Activated T-helper 1 cell treated with anti-CD3 and anti-CD28 coated beads, Interleukin-2, amount 50 U/mL, for 16 hours (primary cell): ENCODE measurements at regions not wholly inside any gene's neighbourhood (a gene's known extent, or its start where the extent isn't known, plus 50 kb on each side); places are given as distances from the start of the nearest gene placed in this dataset.

Experiments
- DNase-seq, 2 donors: peaks; one replicate each; pipeline ENCODE4 v3.0.0-alpha.2; 2020; ENCODE audit warnings: low read depth in 1 of 2, low spot score in 1 of 2

GRCh38 chr12:127507341-127507740, 759.6 kb upstream of the TMEM132C start:
- DNase-seq: no peak

DNA sequence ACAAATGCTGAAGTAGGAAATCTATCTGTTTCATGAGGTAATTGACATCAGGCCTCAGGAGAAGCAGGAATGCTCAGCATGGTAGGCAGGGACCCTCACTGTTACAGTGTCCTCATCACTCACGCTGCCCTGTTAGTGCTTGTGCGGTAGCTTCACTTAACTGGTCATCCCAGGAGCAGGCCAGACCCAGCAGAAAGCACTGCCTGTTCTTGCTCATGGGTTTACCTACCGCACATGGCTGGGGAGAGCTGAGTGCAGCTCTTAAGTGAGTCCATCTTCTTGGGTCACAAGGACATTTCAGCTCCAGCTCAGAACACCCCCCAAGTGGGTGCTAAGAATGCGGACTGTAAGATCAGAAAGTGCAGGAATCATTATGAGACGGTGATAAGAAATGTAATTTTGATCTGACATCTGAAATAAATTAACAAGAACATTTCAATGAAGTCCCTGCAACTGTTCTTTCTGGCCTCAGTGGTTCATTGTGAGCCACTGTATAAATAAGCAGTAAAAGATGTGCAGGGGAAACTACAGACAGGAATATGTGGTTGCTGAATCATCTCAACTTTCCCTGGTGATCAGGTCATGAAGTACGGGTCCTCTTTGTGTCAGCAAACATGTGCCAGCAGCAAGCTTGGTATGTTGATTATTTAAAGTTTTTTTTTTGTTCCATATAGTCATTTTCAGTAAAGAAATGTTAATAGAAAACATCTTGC, 757.7 kb upstream of the TMEM132C start:
- no peak for DNase-seq

DNA sequence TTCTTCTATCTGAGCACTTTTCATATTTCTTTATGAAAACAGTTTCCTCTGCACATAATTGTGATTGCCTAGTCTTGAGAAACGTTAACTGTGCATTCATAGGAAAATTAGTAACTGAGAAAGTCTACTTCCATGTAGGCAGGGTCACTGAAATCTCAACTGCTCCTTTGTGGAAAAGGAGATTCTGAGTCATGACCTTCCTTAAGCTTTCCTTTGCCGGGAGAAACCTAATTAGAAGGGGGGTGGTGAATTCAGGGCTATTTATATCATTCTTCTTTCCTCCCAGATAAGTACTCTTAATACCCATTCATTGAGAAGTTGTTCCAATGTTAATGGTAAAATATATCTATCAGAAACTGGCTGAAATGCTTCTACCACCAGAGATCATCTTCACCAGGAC, 751.0 kb upstream of the TMEM132C start:
- no peak for DNase-seq

DNA sequence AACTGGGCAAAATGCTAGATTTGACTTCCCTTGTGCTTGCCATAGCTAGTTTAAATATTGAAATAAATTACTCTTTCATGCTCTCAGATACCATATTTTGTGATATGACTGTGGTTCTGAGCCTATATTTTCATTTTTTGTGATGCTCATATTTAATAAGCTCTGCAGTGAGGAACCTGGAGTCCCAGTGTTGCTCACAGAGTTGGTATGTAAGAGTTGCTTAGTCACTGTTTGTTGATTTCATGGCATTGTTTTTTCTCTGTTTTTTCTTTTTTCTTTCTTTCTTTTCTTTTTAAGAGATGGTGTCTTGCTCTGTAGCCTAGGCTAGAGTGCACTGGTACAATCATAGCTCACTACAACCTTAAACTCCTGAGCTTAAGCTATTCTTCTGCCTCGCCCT, 750.5 kb upstream of the TMEM132C start:
- DNase-seq: no peak

DNA sequence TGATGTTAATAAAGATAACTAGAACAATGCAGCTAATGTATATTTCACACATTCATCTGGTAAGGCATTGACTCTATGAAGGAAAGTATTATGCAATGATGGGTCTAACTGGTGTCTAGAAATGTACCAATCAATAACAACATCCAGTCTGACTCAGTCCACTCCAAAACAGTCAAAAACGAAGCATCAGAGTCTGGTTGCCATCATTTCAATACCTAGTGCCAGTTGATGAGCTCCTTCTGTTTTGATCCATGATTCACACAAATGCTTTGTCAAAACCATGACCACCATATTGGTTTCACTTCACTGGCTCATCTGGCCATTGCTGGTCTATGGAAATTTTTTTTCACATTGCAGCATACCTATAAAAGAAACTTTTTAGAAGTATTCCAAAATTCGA, 747.2 kb upstream of the TMEM132C start:
- no peak for DNase-seq

DNA sequence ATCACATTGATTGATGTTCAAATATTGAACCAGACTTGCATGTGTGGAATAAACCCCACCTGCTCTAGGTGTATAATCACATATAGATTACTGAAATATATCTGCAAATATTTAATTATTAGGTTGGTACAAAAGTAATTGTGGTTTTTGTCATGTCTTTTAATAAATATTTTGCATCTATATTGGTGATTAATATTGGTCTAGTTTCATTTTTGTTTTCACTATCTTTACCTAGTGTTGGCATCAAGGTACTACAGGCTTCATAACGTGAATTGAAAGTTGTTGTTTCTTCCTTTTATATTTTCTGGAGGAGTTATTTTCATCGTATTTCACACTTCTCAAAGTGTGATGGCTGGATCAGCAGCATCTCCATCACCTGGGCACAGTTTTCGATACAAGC, 740.0 kb upstream of the TMEM132C start:
- no peak for DNase-seq

GRCh38 chr12:127528551-127528950, 738.4 kb upstream of the TMEM132C start:
- DNase-seq: no peak

DNA sequence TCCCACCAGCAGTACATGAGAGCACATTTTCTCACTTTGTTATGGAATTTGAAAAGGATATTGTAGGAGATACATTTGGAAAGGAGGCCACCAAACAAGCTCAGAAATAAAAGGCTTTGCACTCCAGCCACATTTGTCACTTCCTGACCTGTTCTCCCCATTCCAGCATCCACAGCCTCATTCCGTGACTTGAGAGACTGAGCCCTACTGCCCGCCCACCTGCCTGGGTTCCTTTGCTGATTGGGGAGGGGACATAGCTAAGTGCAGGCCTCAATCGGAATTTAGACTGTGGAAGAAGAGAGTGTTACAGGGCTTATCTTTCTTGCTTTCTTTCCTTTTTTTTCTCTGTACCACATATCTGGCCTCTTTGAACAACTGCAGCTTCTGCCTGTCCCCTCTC, 735.4 kb upstream of the TMEM132C start:
- DNase-seq: no peak

- no peak for DNase-seq
Measured at GRCh38 chr12:127533353-127533752, 733.6 kb upstream of the TMEM132C start.

DNA sequence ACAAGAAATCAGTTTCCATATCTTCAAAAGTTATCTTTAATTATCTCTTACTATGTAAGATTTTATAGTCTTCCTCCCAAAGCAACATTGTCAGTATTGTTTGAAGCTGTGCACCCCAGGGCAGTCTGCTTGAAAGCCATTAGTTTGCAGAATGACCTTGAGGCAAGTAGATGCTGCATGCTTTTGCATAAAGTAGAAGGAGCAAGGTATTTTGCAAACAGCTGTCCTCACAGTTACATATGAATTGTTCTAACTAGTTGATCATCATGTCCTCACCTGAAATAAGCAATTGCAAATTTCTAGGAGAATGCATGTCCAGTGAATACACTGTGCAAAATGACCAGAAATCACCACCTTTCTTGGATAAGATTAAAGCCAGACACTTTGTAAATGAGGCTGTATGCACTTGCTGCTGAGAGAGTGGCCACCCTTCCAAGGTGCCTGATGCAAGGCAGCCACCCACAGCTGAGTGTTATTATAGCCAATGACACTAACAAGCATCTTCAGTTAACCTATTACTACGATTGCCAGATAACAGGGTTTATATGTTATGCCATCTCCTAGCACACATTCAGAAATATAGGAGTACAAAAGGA, 730.0 kb upstream of the TMEM132C start:
- DNase-seq: no peak

- no peak for DNase-seq
Measured at GRCh38 chr12:127538316-127538715, 728.7 kb upstream of the TMEM132C start.

- DNase-seq: no peak
Measured at GRCh38 chr12:127539226-127539858, 727.6 kb upstream of the TMEM132C start.

DNA sequence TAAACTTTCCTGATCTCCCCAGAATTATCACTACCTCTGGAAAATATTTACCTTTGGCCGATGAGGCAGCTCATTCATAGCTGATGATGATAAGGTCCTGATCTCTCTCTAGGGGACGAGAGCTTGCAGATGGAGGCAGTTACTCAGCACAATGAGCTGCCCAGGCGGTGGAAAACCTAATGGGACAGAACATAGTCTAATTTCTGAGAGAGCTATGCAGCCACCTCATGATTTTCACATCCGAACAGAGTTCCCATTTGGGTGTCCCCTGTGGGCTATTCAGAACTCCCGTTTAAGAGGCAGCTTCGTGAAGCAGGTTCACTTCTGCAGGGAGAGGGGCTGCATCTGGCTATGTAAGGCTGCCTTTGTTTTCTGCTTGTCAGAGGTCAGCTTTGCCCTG, 724.6 kb upstream of the TMEM132C start:
- DNase-seq: no peak

- no peak for DNase-seq
Measured at GRCh38 chr12:127542931-127543330, 724.0 kb upstream of the TMEM132C start.

DNA sequence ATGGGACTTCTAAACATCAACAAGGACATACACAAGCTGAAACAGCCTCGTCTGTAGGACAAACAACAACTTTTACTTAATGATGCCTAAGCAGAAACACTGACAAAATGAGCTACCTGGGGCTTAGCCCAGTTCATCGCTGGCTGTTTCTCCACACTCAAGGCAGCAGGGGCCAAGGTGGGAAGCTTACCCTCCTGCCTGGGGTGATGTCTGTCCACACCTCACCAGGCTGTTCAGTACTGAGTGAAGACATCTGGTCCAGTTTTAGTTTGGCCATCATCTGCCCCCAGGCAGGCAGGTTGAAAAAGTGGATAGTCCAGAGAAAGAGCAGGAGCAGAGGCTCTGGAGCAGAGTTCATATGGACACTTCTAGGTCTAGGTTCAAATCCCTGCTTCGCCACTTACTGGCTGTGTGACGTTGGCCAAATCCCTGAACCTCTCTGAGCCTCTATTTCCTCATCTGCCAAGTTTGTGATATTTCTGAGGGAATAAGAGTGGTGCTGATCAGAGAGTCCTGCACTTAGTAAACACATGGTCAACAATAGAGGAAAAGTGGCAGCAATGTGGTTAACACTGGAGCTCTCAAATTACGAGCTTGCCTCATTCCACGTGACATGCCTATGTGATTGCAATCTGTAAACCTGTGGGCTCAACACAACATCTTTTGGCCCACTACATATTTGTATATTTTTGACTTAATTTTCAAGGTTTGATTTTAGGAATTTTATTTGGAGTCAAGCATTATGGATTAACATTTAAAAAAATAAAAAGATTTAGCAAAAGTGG, 720.1 kb upstream of the TMEM132C start:
- no peak for DNase-seq

DNA sequence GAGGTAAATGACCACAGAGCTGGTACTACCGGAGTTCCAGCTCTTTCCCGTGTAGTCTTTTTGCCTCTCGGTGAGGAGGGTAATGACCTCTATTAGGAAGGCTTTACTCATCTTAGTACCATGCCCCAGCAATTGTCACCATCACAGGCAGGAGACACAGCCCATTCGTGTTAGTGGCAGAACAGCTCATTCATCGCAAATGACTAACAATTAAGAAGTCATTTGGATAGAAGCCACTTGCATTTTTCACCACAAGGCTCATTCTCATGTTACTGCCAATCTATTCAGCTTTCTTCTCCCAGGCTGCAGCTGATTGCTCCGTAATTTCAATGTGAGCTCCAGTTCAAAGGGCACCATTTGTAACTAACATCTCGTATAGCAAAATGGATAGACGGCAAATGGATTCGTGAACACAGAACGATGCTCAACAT, 718.8 kb upstream of the TMEM132C start:
- no peak for DNase-seq

GRCh38 chr12:127550271-127550670, 716.7 kb upstream of the TMEM132C start:
- DNase-seq: no peak

DNA sequence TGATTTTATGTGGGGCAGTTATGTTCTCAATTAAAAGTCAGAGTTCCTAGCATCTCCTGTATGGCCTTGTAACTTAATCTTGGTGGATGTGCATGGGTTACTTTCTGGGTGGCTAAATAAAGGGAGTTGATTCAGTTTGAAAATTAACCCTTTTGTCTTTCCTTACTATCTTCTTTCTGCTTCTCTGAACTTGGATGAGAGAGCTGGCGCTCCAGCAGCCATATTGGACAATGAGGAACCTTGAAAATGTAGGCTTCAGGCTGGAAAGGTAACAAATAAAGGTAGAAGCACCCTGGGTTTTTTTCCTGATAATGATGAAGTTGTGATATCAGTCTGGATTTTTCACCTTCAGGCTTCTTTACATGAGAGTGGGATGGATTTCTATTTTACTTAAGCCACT, 714.1 kb upstream of the TMEM132C start:
- no peak for DNase-seq

DNA sequence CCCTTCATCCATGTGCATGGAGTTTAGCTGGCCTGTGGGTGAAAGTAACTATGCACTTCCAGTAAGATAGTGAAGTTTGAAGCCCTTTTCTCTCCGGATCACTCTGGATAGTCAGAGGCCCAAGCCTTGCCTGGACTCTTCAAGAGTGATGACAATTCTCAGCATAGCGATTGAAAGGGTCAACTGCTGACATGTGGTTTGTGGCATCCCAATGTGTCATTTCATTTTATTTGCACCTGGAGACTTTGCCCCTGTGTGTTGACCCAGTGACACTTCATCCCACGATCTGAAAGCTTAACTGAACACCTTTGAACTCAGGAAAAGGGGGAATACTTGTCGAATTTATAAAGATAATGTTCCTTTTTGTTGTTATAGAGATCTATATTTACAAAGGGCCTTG, 711.9 kb upstream of the TMEM132C start:
- no peak for DNase-seq

DNA sequence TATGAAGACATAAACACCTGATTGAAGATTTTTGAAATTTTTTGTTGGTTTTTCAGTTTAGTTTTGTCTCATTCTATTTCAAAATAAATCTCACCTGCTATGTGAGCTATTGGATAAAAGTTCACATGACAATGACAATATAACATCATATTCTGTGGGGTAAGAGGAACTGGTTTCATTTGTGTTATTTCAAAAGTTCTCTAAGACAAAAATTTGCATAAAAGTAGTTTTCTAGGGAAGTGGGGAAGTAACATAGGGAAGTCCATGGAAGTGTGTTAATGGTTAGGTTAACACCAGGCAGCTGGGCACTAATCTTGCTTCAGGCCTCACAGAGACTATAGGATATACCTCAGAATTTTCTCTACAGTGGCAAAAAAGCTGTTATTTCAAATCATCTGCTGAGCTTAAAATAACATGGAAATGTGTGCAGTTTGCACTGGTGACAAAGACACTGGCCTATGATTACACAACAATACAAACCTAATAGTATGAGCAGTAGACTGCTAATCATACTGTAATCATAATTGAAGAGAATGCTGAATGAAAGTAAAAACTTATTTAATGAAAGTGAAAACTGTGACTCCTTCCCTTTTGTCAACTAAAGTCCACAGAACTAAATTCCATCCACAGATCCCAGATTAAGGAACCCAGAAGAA, 710.6 kb upstream of the TMEM132C start:
- no peak for DNase-seq

GRCh38 chr12:127558361-127558760, 708.6 kb upstream of the TMEM132C start:
- no peak for DNase-seq
